ENCODE measurements at regions not wholly inside any gene's neighbourhood (a gene's known extent, or its start where the extent isn't known, plus 50 kb on each side); places are given as distances from the start of the nearest gene placed in this dataset.

DNA sequence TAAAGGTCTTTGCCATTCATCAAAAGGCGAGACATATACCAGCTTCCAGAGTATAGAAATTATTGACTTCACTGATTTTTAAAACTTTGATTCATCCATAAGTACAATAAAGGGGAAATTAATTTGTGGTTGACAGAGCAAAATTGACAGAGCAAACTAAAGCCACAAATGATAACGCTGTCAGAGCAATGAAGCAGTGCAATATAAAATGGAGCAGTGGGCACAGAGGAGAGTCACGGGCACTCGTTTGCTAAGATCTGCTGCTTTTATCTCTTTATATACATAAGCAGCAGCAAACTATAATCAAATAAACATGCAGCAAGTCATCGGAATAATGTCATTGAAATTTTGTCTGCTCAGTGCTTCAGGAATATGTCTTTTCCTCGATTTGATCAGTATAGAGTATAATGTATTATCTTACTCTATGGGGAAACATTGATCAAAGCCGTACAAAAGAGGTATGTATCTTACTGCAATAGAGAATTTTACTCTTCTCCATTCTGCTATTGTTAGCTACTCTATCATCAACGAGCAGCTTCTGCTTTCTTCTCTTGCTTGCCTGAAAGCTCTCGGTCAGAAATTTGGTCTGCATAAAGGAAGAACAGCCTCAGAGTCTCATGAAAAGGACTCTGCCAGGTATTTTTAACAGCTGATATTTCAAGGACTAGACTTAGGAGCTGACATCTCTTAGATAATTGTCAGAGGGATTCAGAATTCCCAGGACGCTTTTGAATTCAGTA is 546.0 kb upstream of the ARID1B start:
- TF ChIP-seq, protein P1, sequence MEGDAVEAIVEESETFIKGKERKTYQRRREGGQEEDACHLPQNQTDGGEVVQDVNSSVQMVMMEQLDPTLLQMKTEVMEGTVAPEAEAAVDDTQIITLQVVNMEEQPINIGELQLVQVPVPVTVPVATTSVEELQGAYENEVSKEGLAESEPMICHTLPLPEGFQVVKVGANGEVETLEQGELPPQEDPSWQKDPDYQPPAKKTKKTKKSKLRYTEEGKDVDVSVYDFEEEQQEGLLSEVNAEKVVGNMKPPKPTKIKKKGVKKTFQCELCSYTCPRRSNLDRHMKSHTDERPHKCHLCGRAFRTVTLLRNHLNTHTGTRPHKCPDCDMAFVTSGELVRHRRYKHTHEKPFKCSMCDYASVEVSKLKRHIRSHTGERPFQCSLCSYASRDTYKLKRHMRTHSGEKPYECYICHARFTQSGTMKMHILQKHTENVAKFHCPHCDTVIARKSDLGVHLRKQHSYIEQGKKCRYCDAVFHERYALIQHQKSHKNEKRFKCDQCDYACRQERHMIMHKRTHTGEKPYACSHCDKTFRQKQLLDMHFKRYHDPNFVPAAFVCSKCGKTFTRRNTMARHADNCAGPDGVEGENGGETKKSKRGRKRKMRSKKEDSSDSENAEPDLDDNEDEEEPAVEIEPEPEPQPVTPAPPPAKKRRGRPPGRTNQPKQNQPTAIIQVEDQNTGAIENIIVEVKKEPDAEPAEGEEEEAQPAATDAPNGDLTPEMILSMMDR (IDR thresholded peaks at IDR 0.05), result no peak
- H3K4me1 ChIP-seq (ENCODE audit: low read depth), result no peaks in the 10 kb centered on the region

DNA sequence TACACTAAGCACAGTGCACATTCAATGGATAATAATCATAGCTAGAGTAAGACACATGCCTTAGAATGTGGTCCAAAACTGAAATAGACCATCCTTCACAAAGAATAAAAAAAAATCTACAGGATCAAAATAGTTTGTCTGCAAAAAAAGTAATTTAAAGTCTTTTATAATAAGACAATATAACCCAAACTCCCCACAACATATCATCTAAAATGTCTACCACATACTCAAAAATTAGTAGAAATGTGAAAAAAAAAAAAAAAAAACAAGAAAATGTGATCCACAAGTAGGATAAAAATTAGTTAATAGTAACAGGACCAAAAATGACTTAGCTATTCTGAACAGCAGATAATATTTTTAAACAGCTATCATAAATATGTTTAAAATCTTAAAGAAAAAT is 557.2 kb upstream of the ARID1B start:
- no peaks in the 10 kb centered on the region for H3K4me1 ChIP-seq (ENCODE audit: low read depth)

More for the DNA sequence above, 546.0 kb upstream of the ARID1B start:
- Histone ChIP-seq H3K9me3 (no peaks in the 10 kb centered on the region), H3K4me3 (no peak overlapping the region), H3K36me3 (ENCODE audit: low read depth) (no peaks in the 10 kb centered on the region)
- ATAC-seq, result no peak
- intact Hi-C loops (cut with DNase I, micrococcal nuclease), result no loop called here
- no peak for DNase-seq

DNA sequence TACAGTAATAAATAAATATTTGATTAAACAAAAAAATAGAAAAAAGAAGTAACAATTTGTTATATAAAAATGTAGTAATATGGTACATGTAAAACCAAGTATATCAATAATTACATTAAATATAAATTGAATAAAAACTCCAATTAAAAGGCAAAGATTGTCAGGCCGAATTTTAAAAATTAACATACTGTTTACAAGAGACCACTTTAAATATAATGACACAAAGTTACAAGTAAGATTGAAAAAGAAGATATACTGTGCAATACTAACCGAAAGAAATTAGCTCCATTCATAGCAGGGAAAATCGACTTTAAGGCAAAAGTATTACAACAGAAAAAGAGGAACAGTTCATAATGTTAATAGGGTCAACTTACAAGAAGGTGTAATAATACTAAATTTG is 571.5 kb upstream of the ARID1B start:
- ATAC-seq (no peak), DNase-seq (no peak)
- TF ChIP-seq, protein P1 (IDR thresholded peaks at IDR 0.05), result no peak
- Histone ChIP-seq H3K9me3 (no peaks in the 10 kb centered on the region), H3K36me3 (ENCODE audit: low read depth) (no peaks in the 10 kb centered on the region), H3K4me1 (ENCODE audit: low read depth) (no peaks in the 10 kb centered on the region), H3K4me3 (no peak overlapping the region)
- intact Hi-C loops (cut with DNase I, micrococcal nuclease), result no loop called here

More for the DNA sequence above, 557.2 kb upstream of the ARID1B start:
- DNase-seq, result no peak
- Histone ChIP-seq H3K4me3 (no peak overlapping the region), H3K36me3 (ENCODE audit: low read depth) (no peaks in the 10 kb centered on the region), H3K9me3 (no peaks in the 10 kb centered on the region)
- intact Hi-C loops (cut with DNase I, micrococcal nuclease), result no loop called here
- no peak for ATAC-seq
- TF ChIP-seq, protein P1 (IDR thresholded peaks at IDR 0.05), result no peak

DNA sequence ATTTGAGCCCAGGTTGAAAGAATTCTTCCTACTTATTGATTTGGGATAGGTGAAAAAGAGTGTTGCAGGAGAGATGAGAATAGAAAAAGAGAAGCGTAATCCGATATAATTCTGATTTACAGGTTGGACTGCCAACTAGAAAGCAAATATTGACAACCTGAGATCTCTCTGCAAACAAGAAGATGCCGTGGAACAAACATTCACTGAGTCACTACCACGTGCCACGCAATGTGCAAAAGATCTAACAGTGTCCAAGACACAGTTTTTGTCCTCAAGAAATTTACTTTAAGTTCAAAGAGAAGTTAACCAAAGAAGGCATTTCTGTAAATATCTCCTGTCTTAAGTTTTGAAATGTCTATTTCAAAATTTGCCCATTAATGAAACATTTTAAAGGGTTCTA is 578.0 kb upstream of the ARID1B start:
- Histone ChIP-seq H3K4me1 (ENCODE audit: low read depth) (no peaks in the 10 kb centered on the region), H3K9me3 (no peaks in the 10 kb centered on the region), H3K36me3 (ENCODE audit: low read depth) (no peaks in the 10 kb centered on the region), H3K4me3 (no peak overlapping the region)
- no peak for ATAC-seq
- intact Hi-C loops (cut with DNase I, micrococcal nuclease), result no loop called here
- TF ChIP-seq, protein P1 (IDR thresholded peaks at IDR 0.05), result no peak
- DNase-seq, result no peak

DNA sequence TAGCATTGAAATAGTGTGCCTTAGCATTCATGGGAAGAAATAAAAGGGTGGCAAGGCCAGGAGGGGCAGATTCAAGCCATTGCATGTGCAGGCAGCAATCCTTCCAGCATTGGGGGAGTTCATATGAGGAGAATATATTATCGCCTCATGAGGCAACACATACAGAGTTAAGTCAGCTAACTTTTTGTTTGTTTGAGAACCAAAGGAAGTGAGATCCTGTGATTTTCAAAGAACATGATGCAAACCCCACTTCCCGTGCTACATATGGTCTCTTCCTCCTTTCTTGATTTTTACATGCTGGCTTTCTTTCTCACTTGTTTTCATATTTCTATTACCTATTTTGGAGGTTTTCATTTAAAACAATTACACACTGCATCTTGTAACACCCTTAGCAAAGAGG is 579.7 kb upstream of the ARID1B start:
- H3K36me3 ChIP-seq (ENCODE audit: low read depth), result no peaks in the 10 kb centered on the region
- H3K4me1 ChIP-seq (ENCODE audit: low read depth), result no peaks in the 10 kb centered on the region
- H3K4me3 ChIP-seq, result no peak overlapping the region
- TF ChIP-seq, protein P1 (IDR thresholded peaks at IDR 0.05), result no peak
- intact Hi-C loops (cut with DNase I, micrococcal nuclease), result no loop called here
- DNase-seq, result no peak
- ATAC-seq, result no peak
- H3K9me3 ChIP-seq, result no peaks in the 10 kb centered on the region

Measured in mucosa of descending colon (tissue), 3 donors.